Fibroblast of skin of left biceps (primary cell): ENCODE measurements at regions not wholly inside any gene's neighbourhood (a gene's known extent, or its start where the extent isn't known, plus 50 kb on each side); places are given as distances from the start of the nearest gene placed in this dataset.

Source experiments
- DNase-seq, 2 experiments: peaks; one replicate each; pipeline ENCODE4 v3.0.0-alpha.2; 2013; ENCODE audit warnings: low read depth in 2 of 2

- DNase-seq = no peak
Measured at GRCh38 chr5:169448826-169449225, 134.7 kb upstream of the SPDL1 start.

GRCh38 chr5:169445191-169445590 is 138.4 kb upstream of the SPDL1 start:
- DNase-seq = no peak

GRCh38 chr5:169442913-169443784 is 140.4 kb upstream of the SPDL1 start:
- DNase-seq = no peak

GRCh38 chr5:169442403-169442874 is 141.1 kb upstream of the SPDL1 start:
- no peak for DNase-seq

GRCh38 chr5:169440107-169440705 is 139.3 kb upstream of the SLIT3 start:
- no peak for DNase-seq

- no peak for DNase-seq
Measured at GRCh38 chr5:169439362-169439761, 138.4 kb upstream of the SLIT3 start.

- DNase-seq = no peak
Measured at GRCh38 chr5:169435506-169436229, 134.7 kb upstream of the SLIT3 start.

- DNase-seq = no peak
Measured at GRCh38 chr5:169433221-169433651, 132.3 kb upstream of the SLIT3 start.

- DNase-seq = no peak
Measured at GRCh38 chr5:169431386-169431785, 130.4 kb upstream of the SLIT3 start.

- no peak for DNase-seq
Measured at GRCh38 chr5:169430671-169431070, 129.7 kb upstream of the SLIT3 start.

GRCh38 chr5:169429044-169429443 is 128.1 kb upstream of the SLIT3 start:
- DNase-seq = no peak

GRCh38 chr5:169426784-169427183 is 125.8 kb upstream of the SLIT3 start:
- DNase-seq = no peak

GRCh38 chr5:169424670-169425378 is 123.9 kb upstream of the SLIT3 start:
- no peak for DNase-seq

GRCh38 chr5:169424279-169424655 is 123.3 kb upstream of the SLIT3 start:
- DNase-seq = no peak

- no peak for DNase-seq
Measured at GRCh38 chr5:169423580-169424278, 122.8 kb upstream of the SLIT3 start.

GRCh38 chr5:169422087-169422486 is 121.1 kb upstream of the SLIT3 start:
- DNase-seq = no peak

- DNase-seq = no peak
Measured at GRCh38 chr5:169421677-169422076, 120.7 kb upstream of the SLIT3 start.

- no peak for DNase-seq
Measured at GRCh38 chr5:169417676-169418075, 116.7 kb upstream of the SLIT3 start.

- peak; percentile 87 to 90 for DNase-seq
Measured at GRCh38 chr5:169416583-169417196, 115.8 kb upstream of the SLIT3 start.

- DNase-seq = no peak
Measured at GRCh38 chr5:169415948-169416347, 115.0 kb upstream of the SLIT3 start.

GRCh38 chr5:169415371-169415770 is 114.4 kb upstream of the SLIT3 start:
- no peak for DNase-seq
